KMS-11 (cell line): ENCODE measurements at regions not wholly inside any gene's neighbourhood (a gene's known extent, or its start where the extent isn't known, plus 50 kb on each side); places are given as distances from the start of the nearest gene placed in this dataset.

Experiments used
- H2AFZ ChIP-seq: fragments of 200-600 bp; sonication (generic); 2 replicates; pipeline ENCODE4 v1.6.1; 2016; ENCODE audit warnings: antibody characterized with exemption, mixed run types, low read depth
- H3K27ac ChIP-seq: fragments of 200-600 bp; sonication (generic); 2 replicates; pipeline ENCODE4 v1.6.1; 2016; ENCODE audit warnings: mild to moderate bottlenecking, mixed run types
- H3K27me3 ChIP-seq: fragments of 200-600 bp; sonication (generic); 2 replicates; pipeline ENCODE4 v1.6.1; 2017; ENCODE audit warnings: mild to moderate bottlenecking, low read depth, mixed run types, moderate library complexity; ENCODE audit not compliant: insufficient read depth
- H3K36me3 ChIP-seq: fragments of 200-600 bp; sonication (generic); 2 replicates; pipeline ENCODE4 v1.6.1; 2017; ENCODE audit warnings: mild to moderate bottlenecking, mixed run types; ENCODE audit not compliant: insufficient read depth
- H3K4me1 ChIP-seq: fragments of 200-600 bp; sonication (generic); 2 replicates; pipeline ENCODE4 v1.6.1; 2016; ENCODE audit warnings: mild to moderate bottlenecking, low read depth, mixed run types; ENCODE audit not compliant: poor library complexity, severe bottlenecking
- H3K4me2 ChIP-seq: fragments of 200-600 bp; sonication (generic); 2 replicates; pipeline ENCODE4 v1.7.0; 2016; ENCODE audit warnings: mild to moderate bottlenecking, mixed run types
- H3K4me3 ChIP-seq: fragments of 200-600 bp; sonication (generic); IDR thresholded peaks from 2 replicates; pipeline ENCODE4 v1.6.1; 2017; ENCODE audit warnings: low read depth, low read length, mixed read lengths; ENCODE audit not compliant: insufficient read depth
- H3K79me2 ChIP-seq: fragments of 200-600 bp; sonication (generic); 2 replicates; pipeline ENCODE4 v1.6.1; 2016; ENCODE audit warnings: low read depth, mixed run types; ENCODE audit not compliant: insufficient read depth
- H3K9ac ChIP-seq: fragments of 200-600 bp; sonication (generic); 2 replicates; pipeline ENCODE4 v1.6.1; 2016; ENCODE audit warnings: mild to moderate bottlenecking, mixed run types
- H4K20me1 ChIP-seq: fragments of 200-600 bp; sonication (generic); 2 replicates; pipeline ENCODE4 v1.6.1; 2016; ENCODE audit warnings: mild to moderate bottlenecking, mixed run types; ENCODE audit not compliant: insufficient read depth
- CTCF ChIP-seq: fragments of 200-600 bp; sonication (generic); conservative IDR thresholded peaks from 2 replicates; pipeline ENCODE4 v1.6.1; 2017; ENCODE audit warnings: low read depth, mild to moderate bottlenecking, antibody characterized with exemption, low read length, moderate library complexity, mixed read lengths

GRCh38 chr13:33524086-33524485, 238.5 kb upstream of the STARD13 start:
- Histone ChIP-seq H3K27ac (no peak overlapping the region), H3K4me1 (no peaks in the 10 kb centered on the region), H3K36me3 (no peaks in the 10 kb centered on the region), H3K9ac (no peak overlapping the region), H4K20me1 (no peaks in the 10 kb centered on the region), H2AFZ (no peak overlapping the region), H3K4me2 (no peak overlapping the region), H3K79me2 (no peaks in the 10 kb centered on the region), H3K4me3 (no peak overlapping the region), H3K27me3 (no peaks in the 10 kb centered on the region)
- TF ChIP-seq CTCF: no peak

- no peak overlapping the region for H2AFZ ChIP-seq
- no peak overlapping the region for H3K4me2 ChIP-seq
- H3K27ac ChIP-seq: no peak overlapping the region
- no peaks in the 10 kb centered on the region for H3K79me2 ChIP-seq
- no peak for TF ChIP-seq CTCF
- H3K9ac ChIP-seq: no peak overlapping the region
- no peaks in the 10 kb centered on the region for H3K4me1 ChIP-seq
- no peaks in the 10 kb centered on the region for H4K20me1 ChIP-seq
- H3K36me3 ChIP-seq: no peaks in the 10 kb centered on the region
- no peak overlapping the region for H3K4me3 ChIP-seq
- H3K27me3 ChIP-seq: no peaks in the 10 kb centered on the region
Observed at GRCh38 chr13:33525763-33526162, 240.2 kb upstream of the STARD13 start.

GRCh38 chr13:33526718-33527117, 241.2 kb upstream of the STARD13 start:
- no peak overlapping the region for H3K9ac ChIP-seq
- no peaks in the 10 kb centered on the region for H3K27me3 ChIP-seq
- no peak overlapping the region for H3K4me3 ChIP-seq
- no peaks in the 10 kb centered on the region for H3K4me1 ChIP-seq
- no peak for TF ChIP-seq CTCF
- H3K4me2 ChIP-seq: no peak overlapping the region
- H2AFZ ChIP-seq: no peak overlapping the region
- H3K79me2 ChIP-seq: no peaks in the 10 kb centered on the region
- H4K20me1 ChIP-seq: no peaks in the 10 kb centered on the region
- no peaks in the 10 kb centered on the region for H3K36me3 ChIP-seq
- no peak overlapping the region for H3K27ac ChIP-seq

GRCh38 chr13:33528896-33529295, 243.3 kb upstream of the STARD13 start:
- no peaks in the 10 kb centered on the region for H3K27me3 ChIP-seq
- no peak overlapping the region for H3K4me2 ChIP-seq
- H4K20me1 ChIP-seq: no peaks in the 10 kb centered on the region
- no peaks in the 10 kb centered on the region for H3K36me3 ChIP-seq
- H3K27ac ChIP-seq: no peak overlapping the region
- no peak for TF ChIP-seq CTCF
- no peaks in the 10 kb centered on the region for H3K79me2 ChIP-seq
- H2AFZ ChIP-seq: no peak overlapping the region
- H3K4me3 ChIP-seq: no peak overlapping the region
- H3K9ac ChIP-seq: no peak overlapping the region
- no peaks in the 10 kb centered on the region for H3K4me1 ChIP-seq

- H3K36me3 ChIP-seq: no peaks in the 10 kb centered on the region
- no peak overlapping the region for H3K27ac ChIP-seq
- no peak for TF ChIP-seq CTCF
- H3K9ac ChIP-seq: no peak overlapping the region
- H3K4me1 ChIP-seq: no peaks in the 10 kb centered on the region
- no peaks in the 10 kb centered on the region for H3K27me3 ChIP-seq
- no peak overlapping the region for H2AFZ ChIP-seq
- no peak overlapping the region for H3K4me3 ChIP-seq
- no peak overlapping the region for H3K4me2 ChIP-seq
- no peaks in the 10 kb centered on the region for H4K20me1 ChIP-seq
- no peaks in the 10 kb centered on the region for H3K79me2 ChIP-seq
Observed at GRCh38 chr13:33531484-33531883, 245.9 kb upstream of the STARD13 start.
